Body of pancreas (tissue), 4 donors: ENCODE measurements at regions not wholly inside any gene's neighbourhood (a gene's known extent, or its start where the extent isn't known, plus 50 kb on each side); places are given as distances from the start of the nearest gene placed in this dataset.

Experiments
- CTCF ChIP-seq, 7 experiments: fragments of 450-650 bp in 4 of 7; fragments of 200-600 bp in 3 of 7; sonication (generic) in 3 of 7; IDR thresholded peaks; one replicate each; pipeline ENCODE4 v1.5.1; 2016 to 2019; ENCODE audit warnings: antibody characterized with exemption in 7 of 7
- POLR2A ChIP-seq, 3 donors: fragments of 450-650 bp; IDR thresholded peaks; one replicate each; pipeline ENCODE4 v1.6.1; 2016; ENCODE audit warnings: antibody characterized with exemption in 3 of 3, mild to moderate bottlenecking in 2 of 3

GRCh38 chr18:56157541-56157940, 480.9 kb downstream of the TXNL1 start:
- TF ChIP-seq CTCF (IDR thresholded peaks at IDR 0.05): no peak
- TF ChIP-seq POLR2A (IDR thresholded peaks at IDR 0.05): no peak
